Hepatic stellate cell (primary cell): ENCODE measurements at regions not wholly inside any gene's neighbourhood (a gene's known extent, or its start where the extent isn't known, plus 50 kb on each side); places are given as distances from the start of the nearest gene placed in this dataset.

Experiments
- DNase-seq: peaks from one replicate; pipeline ENCODE4 v3.0.0; 2011; ENCODE audit warnings: low spot score

DNA sequence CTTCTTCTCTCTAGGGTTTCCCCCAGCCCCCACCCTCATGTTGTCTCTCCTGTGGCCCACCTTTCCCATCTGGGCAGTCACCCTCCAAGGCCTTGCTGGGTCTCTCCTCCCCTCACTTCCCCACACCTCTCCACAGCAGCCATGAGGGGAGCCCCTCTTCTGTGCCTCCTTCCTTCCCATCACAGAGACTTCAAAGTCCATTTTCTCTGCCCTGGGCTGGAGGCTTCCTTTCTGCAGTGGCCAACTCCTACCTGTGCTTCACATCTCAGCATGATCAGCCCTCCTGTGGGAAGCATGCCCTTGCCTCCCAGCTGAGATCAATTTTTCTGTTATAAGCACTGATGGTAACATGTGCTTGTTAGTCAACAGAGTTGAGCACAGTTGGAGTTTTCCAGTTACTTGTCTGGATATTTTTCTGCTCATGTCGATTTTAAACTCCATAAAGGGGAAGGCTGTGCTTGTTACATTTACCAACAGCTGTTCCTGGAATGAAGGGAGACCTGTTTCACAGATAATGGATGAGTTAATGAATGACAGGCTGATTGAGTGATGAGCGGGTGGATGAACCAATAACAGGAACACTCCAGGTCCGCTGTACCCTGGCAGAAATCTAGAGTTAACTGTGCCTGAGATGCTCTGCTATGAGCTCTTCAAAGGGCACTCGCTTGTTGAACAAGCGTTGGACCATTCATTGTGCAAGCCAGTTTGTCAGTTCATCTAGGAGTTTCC lies 71.4 kb upstream of the PRSS58 start:
- DNase-seq: no peak

DNA sequence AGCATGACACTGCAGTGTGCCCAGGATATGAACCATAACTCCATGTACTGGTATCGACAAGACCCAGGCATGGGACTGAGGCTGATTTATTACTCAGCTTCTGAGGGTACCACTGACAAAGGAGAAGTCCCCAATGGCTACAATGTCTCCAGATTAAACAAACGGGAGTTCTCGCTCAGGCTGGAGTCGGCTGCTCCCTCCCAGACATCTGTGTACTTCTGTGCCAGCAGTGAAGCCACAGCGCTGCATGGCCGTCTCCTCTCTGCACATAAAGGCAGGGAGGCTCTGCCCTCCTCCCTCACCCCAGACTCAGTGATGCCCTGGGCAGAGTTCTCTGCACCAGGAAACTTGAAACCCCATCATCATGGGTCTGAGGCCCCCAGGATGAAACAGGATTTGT lies 70.7 kb upstream of the PRSS58 start:
- no peak for DNase-seq

DNA sequence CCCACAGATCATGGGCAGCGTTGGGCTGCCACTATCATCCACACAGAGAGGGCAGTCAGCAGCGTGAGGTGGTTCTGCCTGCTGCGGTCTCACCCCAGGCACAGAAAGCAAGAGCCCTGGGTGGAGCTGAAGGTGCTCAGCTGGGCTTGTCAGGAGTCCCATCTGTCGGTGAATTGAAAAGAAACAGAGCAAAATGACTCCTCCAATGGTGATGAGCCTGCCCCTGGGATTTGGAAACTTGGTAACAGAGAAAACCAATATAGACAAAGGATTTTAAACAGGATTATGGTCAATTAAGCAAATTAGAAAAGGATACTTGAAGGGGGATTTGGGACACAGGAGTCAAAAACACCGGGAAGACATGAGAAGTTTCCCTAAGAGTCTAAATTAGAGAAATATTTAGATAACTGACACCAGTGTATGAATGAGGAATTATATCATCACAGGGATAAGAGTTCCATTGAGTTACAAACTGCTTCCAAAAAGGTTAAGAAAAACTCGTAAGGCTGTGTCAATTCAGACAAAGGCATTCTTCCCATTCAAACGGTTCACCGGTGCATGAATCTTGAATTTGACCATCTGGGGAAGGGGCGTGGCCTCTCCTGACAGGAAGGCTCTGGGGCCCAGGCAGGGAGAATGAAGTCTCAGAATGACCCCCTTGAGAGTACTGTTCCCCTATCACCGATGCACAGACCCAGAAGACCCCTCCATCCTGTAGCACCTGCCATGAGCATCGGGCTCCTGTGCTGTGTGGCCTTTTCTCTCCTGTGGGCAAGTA lies 70.0 kb upstream of the PRSS58 start:
- no peak for DNase-seq

DNA sequence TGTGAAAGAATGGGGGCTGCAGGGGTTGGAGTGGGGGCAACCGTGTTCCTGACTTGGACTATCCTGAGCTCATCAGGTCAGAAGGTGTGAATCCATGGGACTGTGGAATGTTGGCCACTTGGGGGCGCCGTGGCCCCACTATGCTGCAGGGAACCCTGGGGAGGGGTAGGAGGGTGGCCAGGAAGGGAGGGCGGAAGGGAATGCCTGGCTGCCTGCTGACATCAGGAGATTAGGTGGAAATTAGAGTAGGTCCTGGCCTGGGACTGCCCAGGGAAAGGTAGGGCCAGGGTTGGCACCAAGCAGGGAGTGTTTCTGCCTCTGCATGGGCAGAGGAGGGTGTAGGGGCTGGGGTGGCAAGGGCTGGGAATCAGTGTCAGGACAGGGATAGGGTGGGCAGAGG lies 65.8 kb upstream of the PRSS58 start:
- no peak for DNase-seq

DNA sequence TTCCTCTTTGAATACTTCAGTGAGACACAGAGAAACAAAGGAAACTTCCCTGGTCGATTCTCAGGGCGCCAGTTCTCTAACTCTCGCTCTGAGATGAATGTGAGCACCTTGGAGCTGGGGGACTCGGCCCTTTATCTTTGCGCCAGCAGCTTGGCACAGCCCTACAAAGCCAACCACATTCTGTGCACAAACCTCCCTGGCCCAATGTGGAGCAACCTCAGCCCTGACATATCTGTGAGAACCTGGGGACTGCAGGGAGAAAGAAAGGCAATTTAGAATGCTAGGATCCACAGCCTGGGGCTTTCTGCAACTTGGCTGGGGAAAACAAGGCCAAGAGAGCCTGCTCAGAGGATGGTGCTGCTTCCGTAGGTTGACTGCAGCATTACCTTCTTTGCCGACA lies 63.5 kb upstream of the PRSS58 start:
- no peak for DNase-seq

DNA sequence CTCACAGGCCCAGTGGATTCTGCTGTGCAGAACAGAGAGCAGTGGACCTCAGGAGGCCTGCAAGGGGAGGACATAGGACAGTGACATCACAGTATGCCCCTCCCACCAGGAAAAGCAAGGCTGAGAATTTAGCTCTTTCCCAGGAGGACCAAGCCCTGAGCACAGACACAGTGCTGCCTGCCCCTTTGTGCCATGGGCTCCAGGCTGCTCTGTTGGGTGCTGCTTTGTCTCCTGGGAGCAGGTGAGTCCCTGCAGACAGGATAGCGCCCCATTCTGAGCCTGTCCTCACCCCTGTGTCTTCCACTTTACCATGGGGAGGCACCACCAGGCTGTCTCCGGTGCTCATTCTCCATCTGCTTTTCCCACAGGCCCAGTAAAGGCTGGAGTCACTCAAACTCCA lies 63.0 kb upstream of the PRSS58 start:
- DNase-seq: no peak

DNA sequence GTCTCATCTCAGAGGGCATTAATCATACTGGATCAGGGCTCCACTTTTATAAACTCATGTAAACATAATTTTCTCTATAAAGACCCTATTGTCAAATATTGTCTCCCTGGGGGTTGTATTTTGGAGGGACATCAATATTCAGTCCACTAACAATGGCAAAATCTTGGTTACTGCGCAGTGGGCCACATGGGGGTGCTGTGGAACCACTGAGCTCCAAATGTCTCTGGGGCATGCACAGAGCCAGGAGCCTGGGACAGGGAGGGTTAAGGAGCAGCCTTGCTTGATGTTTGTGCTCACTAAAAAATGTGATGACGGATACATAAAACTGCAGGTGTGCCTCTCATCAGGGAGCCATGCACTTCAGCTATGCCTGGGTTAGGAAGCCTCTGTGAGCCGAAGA lies 62.1 kb upstream of the PRSS58 start:
- DNase-seq: no peak

DNA sequence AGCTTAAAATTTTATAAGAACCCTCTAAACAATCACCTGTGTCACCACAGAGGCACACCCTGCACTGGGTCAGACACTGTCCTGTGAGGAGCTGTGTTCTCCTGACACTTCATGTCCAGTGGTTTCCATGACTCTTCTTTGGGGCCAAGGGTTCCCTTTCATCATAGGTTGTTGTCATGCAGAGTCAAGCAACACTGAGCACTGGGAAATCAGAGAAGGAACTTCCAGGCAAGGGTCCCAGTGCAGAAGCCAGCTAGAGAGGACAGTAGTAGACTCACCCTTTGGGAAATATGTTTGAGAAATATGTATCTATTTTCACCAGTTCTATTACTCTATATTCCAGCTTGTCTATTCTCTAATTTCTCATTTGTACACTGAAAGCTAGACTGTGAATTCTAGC lies 56.4 kb upstream of the PRSS58 start:
- no peak for DNase-seq

DNA sequence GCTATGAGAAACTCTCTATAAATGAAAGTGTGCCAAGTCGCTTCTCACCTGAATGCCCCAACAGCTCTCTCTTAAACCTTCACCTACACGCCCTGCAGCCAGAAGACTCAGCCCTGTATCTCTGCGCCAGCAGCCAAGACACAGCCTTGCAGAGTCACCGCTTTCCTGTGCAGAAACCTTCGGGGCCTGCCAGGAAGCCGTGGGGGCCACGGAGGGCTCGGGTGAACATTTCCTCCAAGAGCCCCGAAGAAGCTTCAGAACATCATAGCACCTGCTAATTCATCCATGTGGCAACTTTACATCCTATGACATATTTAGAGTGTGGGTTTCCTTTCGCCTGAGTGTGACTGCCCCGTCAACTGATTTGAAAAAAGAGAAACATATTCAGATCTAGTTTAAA lies 55.7 kb upstream of the PRSS58 start:
- DNase-seq: no peak

DNA sequence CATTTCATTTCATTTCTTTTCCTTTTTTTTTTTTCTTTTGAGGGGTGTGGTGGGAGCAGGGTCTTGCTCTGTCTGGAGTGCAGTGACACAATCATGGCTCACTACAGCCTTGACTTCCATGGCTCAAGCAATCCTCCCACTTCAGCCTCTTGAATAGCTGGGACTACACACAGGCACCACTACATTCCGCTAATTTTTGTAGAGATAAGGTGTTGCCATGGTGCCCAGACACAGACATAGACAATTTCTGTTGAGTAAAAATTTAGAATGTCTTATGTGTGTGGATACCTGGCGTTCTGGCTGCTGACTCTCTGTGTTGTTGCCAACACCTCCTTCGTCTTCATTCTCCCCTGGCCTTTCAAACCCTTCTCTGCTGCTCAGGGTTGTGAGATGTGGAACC lies 54.0 kb upstream of the PRSS58 start:
- DNase-seq: no peak

DNA sequence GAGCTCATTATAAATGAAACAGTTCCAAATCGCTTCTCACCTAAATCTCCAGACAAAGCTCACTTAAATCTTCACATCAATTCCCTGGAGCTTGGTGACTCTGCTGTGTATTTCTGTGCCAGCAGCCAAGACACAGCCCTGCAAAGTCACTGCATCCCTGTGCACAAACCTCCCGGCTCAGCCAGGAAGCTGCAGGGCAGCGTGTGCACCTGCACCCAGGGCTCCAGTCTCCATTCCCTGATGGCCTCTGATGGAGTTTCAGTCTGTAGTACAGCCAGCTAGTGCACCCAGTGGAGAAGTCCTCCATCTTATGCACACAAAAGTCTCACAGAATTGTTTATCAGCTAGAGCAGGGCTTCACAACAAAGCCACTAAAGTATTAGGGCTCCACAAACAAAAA lies 51.1 kb upstream of the PRSS58 start:
- DNase-seq: no peak

DNA sequence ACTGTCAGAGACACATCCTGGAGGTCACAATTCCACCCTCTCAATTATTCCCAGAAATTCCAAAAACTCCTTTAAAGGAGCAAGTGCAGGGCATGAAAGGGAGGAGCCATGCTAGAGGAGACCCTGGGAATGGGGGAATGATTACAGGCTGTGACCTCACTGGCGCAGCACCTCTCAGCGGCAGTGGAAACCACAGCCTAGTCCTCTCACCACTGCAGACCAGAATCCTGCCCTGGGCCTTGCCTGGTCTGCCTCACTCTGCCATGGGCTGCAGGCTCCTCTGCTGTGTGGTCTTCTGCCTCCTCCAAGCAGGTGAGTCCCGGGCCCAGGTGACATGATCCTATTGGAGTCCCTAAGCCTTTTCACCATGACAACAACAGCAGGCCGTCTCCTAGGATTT lies 50.5 kb upstream of the PRSS58 start:
- no peak for DNase-seq
